Hematopoietic multipotent progenitor cell treated with erythropoietin and hydrocortisone succinate and interleukin-3 and kit ligand, for 15 days (in vitro differentiated cells): ENCODE measurements at regions not wholly inside any gene's neighbourhood (a gene's known extent, or its start where the extent isn't known, plus 50 kb on each side); places are given as distances from the start of the nearest gene placed in this dataset.
"Not testable (repeated sequence)": the region's sequence is repeated elsewhere in the genome, so short reads cannot be mapped to it uniquely, and the experiment has no call there.

Source experiments
- DNase-seq: peaks from one replicate; pipeline ENCODE4 v3.0.0-alpha.2; 2015; ENCODE audit warnings: low spot score

DNA sequence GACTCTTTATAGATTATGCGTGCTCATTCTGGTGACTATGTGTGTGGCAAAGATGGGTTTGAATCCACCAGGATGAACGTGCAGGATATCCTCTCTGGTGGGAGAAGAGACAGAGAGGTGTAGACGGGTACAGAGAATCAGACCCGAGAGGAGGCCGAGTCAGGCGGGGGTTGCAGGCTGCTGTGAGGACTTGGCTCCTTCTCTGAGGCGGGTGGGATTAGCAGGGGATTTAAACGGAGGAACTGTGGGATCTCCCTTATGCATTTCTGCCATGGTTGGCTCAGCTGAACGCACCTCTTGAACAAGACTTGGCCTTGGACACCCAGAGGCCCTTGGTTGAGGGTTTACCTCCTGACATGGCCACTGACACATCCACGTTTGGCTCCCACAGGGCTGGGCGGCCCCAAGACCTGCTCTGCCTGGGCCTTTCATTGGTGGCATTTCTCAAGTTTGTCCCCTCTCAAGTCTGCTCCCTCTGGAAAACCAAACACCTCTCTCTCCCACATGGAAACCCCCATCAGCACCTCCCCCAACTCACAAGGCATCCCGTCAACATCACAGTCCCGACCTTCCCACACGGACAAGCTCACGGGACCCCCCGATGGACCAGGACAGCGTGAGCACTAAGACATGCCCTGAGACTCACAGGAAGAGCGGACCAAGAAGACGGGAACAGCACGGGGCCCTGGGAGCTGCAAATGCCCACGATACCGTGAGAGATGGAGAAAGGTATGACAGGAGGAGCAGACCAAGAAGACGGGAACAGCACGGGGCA is 158.3 kb downstream of the RTP5 start:
- no peak for DNase-seq

DNA sequence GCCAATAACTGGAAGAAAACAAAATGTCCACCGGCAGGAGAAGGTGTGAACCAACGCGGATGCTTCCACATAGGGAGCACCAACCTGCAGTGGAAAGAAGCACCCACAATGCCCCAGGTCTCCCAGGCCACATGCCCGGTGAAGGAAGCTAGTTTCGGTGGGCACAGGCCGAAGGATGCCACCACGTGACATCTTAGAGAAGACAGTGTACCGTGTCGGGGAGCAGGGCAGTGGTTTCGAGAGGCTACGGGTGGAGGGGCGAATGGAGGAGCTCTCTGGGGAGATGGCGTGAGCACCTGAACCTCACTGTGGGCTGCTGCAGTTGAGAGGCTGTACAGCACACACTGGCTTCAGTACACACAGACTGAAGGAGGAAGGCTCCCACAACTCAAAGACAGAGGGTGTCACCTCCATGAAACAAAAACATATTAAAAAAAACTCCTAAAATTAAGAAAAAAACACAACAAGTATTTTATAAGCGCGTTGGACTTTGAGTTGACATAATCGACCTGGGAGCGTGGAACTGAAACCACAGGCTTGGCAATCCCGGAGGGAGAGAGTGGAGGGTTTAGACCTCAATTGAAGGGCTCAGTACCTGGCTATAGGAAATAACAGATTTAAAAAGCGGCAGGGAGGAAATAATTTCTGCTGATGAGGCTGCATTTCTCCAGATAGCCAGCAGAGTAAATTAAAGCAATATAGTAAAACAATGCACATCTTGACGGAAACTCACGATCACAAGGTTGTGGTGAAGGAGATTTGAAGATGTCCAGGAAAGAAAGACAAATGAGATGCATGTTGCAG is 160.1 kb downstream of the RTP5 start:
- DNase-seq: no peak

DNA sequence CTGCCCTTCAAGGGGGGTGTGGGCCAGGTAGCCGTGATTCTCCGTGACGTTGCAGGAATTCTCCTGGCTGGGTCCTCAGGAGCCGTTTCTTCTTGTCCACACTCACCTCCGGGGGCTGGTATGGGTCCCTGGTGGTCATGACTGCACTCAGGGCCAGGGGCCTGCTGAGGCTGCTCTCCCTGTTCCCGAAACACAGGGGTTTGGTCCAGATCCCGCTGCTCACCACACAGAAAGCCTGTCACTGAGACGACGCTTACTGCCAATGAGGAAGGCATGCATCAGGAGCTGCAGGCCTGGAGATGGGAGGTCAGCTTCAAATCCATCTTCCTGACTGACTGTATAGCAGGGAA is 160.7 kb downstream of the RTP5 start:
- DNase-seq: no peak

DNA sequence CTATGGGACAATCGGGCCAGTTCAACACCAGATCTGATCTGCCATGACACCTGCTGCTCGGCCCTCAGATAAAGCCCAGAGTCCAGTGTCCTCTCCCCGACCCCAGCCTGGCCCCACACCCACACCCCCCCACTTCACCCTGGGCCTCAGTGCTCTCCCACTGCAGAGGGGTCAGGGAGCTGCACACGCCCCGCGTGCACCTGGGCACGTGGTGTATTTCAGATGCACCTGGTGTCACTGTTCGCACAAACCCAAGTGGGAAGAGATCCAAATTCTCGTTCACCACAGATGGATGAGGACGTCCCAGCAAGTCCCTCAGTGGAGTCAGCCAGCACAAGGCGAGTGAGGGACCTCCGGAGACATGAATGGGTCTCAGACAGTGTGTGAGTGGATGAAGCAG is 161.3 kb downstream of the RTP5 start:
- DNase-seq: no peak

DNA sequence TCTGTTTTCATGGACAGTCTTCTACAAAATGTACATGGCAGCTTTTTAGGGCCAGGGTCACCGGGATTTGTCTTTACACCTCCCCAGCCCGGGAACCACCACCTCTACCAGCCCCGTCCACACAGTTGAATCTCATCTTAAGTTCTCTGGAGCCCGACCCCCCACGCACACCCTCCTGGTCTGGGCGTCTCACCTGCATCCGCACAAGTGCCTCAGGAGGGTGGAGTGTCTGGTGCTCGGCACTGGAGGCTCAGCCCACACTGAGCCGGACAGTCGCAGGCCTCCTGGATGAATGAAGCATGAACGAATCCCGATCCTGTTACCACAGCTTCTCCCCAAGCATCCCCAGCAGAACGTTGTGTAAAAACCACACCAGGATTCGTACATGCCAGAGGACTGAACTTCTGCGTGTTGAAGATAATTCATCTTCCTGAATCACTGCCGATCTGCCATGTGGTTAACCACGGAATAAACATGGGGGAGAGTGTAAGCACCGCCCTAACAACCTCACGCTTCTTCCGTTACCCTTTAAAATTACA is 162.0 kb downstream of the RTP5 start:
- DNase-seq: no peak

DNA sequence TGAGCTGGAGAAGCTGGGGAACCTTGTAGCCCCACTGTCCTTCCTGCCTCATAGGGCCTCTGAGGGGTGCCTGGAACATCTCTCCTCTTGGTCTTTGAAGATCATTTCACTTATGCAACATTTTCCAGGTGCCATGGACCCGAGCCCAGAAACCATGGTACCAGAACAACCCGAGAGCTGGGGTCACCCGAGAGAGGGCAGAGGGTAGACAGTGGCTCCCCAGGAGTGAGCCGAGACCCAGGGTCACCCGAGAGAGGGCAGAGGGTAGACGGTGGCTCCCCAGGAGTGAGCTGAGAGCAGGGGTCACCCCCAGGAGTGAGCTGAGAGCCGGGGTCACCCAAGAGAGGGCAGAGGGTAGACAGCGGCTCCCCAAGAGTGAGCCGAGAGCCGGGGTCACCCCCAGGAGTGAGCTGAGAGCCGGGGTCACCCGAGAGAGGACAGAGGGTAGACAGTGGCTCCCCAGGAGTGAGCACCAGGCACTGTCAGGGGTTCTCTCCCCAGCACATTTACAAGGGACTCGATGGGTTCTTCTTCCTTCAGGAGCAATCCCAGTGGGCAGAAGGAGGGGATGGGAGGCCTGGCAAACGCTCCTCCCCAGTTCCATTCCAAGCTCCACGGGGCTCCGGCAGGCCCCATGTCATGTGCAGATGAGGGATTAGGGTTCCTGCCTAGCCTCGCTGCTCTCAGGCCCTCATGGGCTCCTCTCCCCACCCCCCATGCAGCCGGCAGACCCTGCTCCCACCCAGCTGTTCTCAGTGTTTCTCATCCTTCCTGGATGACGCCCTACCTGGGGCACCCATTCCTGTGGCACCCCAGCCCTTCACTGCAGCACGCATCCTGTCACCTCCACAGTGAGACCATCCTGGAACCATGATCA is 163.5 kb downstream of the RTP5 start:
- DNase-seq: no peak

DNA sequence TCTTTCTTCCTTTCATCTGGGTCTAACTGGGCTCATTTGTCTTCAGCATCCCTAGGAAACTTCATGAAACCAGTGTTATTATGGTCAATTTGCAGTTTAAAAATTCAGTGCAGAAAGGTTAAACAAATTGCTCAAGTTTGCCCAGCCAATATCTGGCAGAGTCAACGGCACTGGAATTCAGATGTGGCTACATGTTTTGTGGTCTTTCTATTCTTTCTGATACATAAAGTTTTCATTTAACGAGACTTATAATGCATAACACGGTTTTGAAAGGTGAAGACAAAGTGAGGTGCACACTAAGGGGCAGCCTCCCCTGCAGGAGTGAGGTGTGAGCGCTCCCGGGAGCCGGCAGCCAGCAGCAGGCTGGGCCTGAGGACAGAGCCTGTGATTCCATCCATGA is 164.6 kb downstream of the RTP5 start:
- DNase-seq: no peak

DNA sequence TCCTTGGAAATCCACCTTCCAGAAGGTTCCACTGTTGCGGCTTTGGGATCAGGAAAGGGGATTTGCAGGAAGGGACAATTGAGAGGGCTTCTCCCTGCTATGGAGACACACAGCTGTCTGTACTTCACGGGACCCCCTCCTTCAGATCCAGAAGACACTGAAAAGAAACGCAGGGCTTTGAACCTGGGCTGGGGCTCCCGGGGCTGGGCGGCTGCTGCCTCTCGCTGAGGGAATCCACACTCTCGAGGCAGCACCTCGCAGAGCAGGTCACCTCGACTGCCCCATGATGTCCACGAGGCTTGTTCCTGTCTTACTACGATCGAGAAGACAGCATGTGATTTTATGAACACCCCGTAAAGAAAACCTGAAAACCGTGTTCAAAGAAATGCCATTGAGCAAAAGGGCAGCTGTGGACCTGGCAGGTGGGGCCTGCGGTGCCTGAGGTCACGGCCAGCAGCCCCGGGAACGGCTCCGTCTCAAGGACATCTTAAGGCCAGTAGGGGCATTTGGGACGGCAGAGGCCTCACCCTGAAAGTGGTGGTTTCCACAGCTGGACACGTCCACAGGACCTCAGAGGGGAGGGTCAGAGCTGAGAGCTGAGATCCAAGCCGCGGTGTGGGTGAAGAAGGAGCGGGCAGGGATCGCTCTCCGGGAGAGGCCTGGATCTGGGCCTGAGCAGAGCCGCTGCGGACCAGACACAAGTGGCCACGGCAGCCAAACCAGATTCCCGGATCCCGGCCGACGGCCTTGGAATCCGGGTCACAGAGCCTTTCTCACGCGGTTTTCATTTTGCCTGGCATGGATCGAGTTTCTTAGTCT is 165.7 kb downstream of the RTP5 start:
- no peak for DNase-seq

DNA sequence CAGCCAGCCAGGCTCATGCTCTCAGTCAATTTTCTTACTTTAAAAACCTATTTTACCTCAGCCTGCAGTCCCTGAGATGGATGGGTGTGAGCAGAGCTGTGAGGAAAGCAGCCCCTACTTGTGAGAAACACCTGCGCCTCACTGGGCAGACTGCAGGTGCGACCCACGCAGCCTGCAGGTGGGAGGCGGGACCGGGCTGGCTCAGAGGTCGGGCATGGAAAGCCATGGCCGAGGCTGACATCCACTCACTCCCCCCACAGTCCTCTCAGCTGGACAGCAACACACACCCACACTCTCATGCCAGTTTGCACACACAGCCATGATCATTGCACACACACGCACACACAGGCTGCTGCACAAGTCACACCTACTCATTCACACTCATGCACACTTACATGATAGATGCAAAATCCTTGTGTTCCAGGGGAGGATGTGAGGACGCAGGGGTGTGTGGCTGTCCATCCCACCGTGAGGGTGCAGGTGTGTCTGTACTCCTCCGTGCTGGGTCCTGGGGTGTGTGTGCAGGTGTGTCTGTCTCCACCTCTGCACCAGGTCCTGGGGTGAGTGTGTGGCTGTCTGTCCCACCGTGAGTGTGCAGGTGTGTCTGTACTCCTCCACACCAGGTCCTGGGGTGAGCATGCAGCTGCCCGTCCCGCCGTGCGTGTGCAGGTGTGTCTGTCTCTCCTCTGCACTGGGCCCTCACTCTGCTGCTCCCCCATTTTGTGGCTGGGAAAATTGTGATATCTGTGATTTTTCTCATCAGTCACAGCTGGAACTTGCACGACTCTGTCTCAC is 166.5 kb downstream of the RTP5 start:
- DNase-seq: no peak

DNA sequence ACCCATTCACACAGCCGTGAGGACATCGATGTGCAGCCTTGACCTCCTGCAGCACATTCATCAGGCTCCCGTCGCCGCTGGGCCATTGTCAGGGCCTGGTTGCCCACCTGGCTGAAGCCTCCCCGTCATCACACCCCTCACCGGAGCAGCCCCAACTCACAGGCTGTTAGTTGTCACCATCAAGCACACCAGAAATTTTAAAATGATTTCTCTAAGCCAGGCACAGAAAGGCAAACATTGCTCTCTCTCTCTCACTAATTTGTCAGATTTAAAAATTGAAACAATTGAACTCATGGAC is 167.1 kb downstream of the RTP5 start:
- no peak for DNase-seq

DNA sequence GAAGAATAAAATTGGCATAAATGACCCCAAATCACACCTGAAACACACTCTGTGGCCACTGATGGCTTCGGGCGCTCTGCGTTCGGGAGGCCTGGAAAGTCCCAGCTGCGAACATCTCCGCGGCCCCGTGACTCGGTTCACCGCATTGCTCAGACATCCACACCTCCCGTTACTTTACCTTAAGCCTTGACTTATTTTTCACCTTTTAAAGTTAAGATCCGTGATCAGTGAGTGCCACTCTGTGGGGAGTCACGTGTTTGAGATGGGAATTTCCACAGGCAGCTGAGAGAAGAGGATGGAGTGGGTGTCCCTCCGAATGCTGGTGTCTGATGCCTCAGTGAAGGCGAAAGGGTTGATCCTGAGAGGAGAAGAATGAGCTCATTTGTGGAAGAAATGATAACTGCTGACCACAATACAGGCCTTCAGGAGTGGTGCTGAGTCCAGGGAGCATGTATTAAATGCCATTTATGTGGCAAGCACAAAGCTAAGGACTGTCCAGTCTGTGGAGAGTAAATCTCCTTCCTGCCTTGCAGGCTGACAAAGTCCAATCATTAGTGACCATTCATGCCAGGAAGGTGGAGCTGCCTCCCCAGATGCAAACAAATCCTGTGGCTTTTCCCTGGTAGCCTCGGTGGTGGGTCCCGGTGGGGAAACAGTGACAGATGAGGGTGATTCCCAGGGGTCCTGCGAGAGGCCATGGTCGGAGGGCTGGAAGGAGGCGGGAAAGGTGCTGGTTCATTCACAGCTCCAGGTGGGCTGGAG is 168.8 kb downstream of the RTP5 start:
- DNase-seq: no peak

DNA sequence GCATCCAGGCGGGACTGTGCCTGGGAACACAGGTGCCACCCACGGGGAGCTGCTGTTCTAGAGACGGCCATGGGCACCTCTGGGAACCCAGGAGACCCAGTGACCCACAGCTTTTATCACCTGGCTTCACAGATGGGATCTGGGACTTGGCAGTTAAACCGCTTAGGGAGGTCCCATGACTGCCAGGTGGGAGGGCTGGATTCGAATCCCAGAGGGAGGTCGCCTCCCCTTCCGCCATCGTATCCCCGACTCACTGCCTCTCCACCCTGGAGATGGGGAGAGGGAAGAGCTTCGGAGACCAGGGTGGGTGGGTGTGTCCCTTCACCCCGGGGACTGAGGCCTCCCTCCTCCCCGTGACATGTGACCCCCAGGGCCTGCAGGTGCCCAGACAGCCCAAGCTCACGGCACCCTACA is 169.4 kb downstream of the RTP5 start:
- no peak for DNase-seq

DNA sequence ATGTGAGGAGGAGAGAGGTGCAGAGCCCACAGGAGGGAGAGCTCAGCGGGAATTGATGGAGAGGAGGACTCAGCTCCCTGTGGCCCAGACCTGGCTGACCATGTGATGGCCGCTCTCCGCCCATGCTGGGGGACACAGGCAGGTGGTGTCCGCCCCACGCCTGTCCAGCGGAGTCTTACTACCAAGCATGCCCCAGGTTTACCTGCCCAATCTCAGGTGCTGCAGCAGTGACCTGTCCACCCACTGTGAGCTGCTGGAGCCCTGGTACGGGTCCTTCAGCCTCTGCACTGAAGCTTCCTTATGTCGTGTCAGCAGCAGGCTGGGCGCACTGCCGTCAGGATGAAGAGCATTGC is 170.8 kb downstream of the RTP5 start:
- no peak for DNase-seq

DNA sequence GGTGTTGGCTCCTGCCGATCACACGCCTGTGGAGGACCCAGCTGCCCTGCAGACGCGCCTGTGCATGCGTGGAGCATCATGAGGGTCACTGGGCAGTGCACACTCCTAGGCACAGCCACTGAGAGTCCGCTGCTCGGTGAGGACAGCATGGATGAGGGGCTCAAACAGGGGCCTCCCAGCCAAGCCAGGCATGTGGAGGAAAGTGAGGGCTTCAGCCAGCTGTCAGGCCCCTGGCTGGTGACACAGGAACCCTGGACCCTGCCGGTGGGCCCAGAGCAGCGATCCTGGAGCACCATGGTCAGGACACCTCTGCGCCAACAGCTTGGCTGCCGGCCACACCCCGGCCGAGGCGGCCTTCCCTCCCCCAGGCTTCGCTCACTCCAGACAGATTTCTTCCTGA is 171.2 kb downstream of the RTP5 start:
- DNase-seq: no peak

DNA sequence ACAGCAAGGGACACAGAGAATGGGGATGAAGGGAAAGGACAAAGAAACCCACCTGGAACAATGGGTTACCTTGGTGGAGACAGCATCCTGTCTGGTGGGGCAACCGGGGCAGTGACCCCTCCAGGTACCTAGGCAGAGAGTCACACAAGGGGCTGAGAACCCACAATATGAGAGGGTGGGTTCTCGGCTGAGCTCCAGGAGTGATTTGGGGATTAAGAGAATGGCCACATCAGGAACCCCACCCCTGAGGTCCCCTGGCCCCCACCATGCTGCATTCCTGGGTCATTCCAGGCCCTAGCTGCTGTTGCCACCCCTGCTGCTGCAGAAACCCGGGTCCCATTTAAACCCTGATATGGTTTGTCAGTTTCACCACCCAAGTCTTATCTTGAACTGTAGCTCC is 172.3 kb downstream of the RTP5 start:
- no peak for DNase-seq

DNA sequence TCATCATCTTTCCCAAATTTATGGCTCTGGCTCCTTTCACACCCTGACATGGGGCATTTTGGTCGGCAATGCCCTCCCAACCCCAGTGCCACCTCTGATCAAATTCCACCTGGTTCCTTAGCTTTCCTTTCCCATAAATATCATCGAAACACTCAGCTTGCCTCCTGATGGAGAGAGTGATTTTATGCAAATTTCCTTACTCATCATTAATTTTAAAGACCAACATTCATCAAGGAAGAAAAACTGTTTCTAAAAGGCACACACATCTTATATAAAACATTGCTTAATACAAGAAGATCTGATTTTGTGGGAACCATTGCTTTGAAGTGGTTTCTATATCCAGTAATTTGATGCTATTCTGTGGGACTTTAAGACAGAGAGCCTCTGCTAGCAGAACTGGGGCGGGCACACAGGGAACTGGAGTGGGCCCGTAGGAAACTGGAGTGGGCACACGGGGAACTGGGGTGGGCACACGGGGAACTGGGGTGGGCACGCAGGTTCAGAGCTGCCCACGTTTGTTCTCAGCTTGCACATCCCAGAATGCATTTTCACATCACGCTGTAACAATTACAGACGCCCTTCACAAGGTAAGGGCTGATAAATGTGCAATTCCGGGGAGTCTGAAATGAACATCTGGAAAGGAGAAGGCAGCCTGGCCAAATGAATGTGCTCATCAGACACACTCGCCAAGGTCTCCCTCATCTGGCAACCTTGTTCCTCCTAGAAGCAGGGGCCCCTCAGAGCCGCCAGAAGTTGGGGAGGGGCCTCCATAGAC is 174.2 kb downstream of the RTP5 start:
- DNase-seq: no peak

DNA sequence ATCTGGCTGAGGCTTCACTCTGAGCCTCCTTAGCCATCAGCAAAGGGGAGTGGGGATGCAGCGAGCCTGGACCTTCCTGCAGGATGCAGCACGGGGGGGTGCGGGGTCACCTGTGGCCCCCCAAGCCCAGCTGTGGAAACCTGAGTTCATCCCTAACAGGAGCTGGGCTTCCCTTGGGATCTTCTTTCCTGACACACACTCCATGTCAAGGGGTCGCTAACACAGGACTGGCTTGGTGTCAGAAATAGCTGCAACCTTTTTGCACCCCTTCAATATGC is 174.7 kb downstream of the RTP5 start:
- DNase-seq: no peak

DNA sequence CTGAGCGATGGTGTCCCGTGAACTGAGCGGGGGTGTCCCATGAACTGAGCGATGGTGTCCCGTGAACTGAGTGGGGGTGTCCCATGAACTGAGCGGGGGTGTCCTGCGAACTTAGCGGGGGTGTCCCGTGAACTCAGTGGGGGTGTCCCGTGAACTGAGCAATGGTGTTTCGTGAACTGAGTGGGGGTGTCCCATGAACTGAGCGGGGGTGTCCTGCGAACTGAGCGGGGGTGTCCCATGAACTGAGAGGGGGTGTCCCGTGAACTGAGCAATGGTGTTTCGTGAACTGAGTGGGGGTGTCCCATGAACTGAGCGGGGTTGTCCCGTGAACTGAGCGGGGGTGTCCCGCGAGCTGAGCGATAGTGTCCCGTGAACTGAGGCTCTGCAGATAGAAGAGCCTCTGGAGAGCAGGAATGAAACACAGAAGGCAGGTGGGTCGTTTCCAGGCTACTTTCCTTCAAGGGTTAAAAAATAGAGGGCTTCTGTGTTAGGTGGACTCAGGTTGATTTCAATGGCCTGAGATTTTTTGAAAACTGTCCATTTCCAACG is 176.1 kb downstream of the RTP5 start:
- not testable (repeated sequence) for DNase-seq

DNA sequence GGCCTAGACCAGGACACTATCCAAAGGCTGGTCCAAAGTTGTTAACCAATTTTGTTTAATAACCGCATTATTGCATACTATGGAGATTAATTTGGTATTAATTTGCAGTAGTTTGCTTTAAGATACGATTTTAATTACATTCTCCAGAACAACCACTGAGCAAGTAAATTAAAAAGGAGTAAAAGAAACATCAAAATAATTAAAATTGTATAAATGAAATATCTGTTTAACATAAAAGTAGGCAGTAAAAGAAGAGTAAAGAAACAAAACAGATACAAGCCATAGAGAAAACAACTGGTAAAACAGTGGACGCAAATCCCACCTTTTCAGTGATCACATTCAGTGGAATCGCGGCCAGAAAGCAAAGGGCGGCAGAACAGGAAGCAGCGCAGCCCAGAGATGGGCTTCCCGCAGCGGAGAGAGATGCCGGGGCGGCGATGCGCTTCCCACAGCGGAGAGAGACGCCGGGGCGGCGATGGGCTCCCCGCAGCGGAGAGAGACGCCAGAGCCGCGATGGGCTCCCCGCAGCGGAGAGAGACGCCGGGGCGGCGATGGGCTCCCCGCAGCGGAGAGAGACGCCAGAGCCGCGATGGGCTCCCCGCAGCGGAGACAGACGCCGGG is 176.8 kb downstream of the RTP5 start:
- DNase-seq: no peak
